Globus pallidus (tissue), 1 donor: ENCODE measurements at regions not wholly inside any gene's neighbourhood (a gene's known extent, or its start where the extent isn't known, plus 50 kb on each side); places are given as distances from the start of the nearest gene placed in this dataset.
"Not testable (repeated sequence)": the region's sequence is repeated elsewhere in the genome, so short reads cannot be mapped to it uniquely, and the experiment has no call there.

ENCODE experiments used
- DNase-seq: peaks from one replicate; pipeline ENCODE4 v3.0.0-alpha.2; 2015; ENCODE audit warnings: low spot score

- no peak for DNase-seq
These were observed 466.7 kb upstream of the MYT1L start for GRCh38 chr2:2797797-2798196.

GRCh38 chr2:2796207-2796606 is 465.1 kb upstream of the MYT1L start:
- no peak for DNase-seq

DNA sequence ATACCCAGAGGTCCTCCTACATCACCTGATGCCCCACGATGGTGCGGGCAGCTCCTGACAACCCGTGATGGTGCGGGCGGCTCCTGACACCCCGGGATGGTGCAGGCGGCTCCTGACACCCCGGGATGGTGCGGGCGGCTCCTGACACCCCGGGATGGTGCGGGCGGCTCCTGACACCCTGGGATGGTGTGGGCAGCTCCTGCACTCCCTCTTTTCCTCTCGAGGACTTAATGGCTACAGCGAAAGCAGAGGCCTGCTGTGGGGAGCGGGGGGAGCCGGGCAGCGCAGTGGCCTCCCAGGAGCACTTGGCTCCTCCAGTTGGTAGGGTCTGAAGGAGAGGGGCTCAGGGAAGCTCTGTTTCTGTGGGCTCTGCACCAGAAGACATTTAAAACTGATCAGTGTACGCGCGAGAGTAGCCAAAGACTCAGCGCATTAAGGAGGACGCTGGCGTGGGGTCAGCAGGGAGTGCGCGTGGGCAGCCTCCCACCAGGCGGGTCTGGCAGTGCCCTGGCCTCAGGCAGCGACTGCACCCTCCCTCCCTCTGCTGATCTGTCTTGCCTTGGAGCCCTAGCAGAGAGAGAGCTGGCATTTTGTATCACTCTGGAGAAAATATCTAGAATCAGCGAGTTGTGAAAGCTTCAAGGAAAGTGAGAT is 464.5 kb upstream of the MYT1L start:
- no peak for DNase-seq

GRCh38 chr2:2793925-2794560 is 463.0 kb upstream of the MYT1L start:
- no peak for DNase-seq

GRCh38 chr2:2793514-2793913 is 462.4 kb upstream of the MYT1L start:
- DNase-seq, result no peak

DNA sequence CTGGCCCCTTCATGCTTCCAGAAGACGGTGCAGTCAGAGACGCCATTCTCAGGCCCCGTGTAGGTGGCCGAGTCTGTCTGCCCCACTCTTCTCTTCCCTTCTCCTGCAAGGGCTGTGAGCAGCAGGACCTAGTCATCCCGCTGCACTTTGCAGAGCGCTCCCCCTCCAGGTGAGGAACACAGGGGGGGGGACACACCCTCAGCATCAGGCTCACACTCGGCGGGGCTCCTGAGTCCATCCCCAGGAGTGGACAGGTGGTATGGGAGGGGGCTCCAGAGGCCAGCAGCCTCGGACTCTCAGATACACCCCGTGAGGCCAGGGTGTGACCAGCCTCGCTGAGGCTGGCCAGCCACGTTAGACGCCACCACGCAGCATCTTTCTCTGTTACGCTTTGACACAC is 460.5 kb upstream of the MYT1L start:
- no peak for DNase-seq

DNA sequence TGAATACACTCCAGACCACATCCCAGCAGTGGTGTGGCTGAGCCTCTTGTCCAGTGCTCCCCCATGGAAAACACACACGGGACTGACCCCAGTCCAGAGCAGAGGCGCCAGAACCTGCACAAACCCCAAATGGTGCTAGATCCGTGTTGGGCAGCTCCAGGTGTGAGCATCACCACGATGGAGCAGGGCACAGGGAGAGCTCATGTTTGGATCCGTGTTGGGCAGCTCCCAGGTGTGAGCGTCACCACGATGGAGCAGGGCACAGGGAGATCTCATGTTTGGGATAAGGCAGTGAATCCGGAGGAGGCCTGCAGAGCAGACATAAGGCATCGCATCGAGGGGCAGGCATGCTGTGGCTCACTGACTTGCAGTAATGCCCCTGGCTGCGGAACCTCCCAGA is 460.0 kb upstream of the MYT1L start:
- DNase-seq, result no peak

- DNase-seq, result no peak
These were observed 457.0 kb upstream of the MYT1L start for GRCh38 chr2:2788076-2788475.

GRCh38 chr2:2787301-2787907 is 456.3 kb upstream of the MYT1L start:
- DNase-seq, result no peak

GRCh38 chr2:2782007-2782406 is 450.9 kb upstream of the MYT1L start:
- no peak for DNase-seq

DNA sequence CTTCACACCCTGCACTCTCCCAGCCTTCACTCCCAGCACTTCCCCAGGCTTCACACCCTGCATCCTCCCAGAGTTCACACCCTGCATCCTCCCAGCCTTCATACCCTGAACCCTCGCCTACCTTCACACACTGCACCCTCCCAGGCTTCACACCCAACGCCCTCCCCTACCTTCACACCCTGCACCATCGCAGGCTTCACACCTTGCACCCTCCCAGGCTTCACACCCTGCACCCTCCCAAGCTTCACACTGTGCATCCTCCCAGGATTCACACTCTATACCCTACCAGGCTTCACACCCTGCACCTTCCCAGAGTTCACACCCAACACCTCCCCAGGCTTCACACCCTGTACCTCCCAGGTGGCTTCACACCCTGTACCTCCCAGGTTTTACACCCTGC is 448.7 kb upstream of the MYT1L start:
- no peak for DNase-seq

DNA sequence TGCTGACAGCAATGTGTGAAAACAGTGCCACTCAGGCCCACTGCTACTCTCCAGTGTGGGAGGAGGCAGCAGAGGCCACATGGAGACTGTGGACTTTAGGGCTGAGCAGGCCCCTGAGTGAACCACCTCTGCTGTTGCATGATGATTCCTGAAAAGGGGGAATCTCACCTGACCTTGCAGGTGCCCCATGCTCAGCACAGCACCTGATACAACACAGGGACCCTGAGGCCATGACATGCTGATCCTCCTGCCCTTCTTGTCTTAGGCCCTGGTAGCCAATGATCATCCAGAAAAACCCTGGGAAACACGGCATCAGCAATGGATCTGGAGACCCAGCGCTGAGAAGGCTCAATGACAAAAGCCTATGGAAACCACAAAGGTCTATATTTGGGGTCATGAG is 446.8 kb upstream of the MYT1L start:
- no peak for DNase-seq

DNA sequence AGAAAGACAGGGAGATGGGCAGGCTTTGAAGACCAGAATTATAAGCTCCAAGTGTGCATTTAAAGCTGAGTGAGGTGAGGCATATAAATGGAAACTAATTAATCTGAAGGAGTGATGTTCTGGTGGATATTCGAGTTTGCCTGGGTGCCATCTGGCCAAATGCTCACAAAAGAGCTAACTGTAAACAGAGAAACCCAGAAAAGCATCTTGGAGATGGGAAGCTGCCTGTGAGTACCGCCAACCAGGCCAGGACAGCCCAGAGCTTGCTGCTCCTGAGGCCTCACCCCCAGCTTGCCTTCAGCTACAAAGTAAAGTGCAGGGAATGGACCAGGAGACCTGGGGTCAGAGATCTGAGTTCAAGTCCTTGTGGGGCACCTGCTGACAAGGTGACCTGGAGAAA is 446.1 kb upstream of the MYT1L start:
- no peak for DNase-seq

DNA sequence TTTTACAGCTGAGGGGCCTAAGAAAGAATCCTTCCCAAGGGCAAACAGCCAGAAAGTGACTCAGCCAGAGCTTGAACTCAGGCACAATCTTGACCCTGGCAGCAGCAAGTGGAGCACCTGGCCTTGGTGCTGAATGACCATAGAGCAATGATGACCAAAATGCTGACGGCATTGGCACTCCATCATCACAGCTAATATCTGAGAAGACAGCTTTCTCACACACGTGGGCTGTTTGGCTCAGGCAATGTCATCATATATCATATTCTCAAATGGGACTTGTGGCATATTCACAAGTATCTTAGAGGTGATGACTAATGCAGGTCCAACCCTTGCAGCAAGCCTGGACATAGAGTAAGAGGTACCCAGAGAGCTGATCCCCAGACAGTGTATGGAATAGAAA is 443.9 kb upstream of the MYT1L start:
- no peak for DNase-seq

GRCh38 chr2:2773692-2774091 is 442.6 kb upstream of the MYT1L start:
- no peak for DNase-seq

DNA sequence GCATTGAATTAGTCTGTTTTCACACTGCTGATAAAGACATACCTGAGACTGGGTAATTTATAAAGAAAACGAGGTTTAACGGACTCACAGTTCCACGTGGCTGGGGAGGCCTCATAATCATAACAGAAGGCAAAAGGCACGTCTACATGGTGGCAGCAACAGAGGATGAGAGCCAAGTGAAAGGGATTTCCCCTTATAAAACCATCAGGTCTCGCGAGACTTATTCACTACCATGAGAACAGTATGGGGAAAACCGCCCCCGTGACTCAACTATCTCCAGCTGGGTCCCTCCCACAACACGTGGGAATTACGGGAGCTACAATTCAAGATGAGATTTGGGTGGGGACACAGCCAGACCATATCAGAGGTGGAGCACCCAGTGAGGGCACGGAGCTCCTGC is 442.0 kb upstream of the MYT1L start:
- not testable (repeated sequence) for DNase-seq

DNA sequence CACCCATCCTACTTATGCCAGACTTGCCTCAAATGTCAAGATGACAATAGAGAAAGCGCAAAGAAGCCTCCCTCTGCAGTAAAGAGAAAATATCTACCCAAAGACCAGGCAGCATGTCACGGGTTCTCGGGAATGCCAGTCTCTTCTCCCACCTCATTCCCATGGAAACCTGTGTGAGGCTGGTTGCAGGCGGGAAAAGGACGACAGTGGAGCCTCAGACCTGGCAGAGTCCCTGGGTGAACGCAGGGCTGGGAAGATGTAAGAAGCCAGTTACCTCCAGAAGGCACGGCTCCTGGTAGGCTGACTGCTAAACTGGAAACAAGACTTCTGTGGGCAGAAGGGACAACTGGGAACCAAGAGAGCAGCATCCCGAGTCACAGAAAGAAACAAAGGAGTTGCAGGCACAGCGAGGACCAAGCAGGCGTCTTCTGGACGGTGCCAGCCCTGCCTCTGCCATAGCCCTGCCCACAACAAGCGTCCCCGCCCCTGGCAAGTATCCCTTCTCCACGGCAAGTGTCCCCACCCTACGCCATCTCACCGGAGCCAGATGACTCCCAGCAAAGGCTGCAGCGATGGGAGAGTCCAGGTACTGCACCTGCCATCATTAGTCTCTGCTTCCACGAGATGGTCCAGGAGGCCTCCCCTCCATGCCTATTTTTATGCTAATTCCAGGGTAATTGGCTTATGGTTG is 440.8 kb upstream of the MYT1L start:
- no peak for DNase-seq

DNA sequence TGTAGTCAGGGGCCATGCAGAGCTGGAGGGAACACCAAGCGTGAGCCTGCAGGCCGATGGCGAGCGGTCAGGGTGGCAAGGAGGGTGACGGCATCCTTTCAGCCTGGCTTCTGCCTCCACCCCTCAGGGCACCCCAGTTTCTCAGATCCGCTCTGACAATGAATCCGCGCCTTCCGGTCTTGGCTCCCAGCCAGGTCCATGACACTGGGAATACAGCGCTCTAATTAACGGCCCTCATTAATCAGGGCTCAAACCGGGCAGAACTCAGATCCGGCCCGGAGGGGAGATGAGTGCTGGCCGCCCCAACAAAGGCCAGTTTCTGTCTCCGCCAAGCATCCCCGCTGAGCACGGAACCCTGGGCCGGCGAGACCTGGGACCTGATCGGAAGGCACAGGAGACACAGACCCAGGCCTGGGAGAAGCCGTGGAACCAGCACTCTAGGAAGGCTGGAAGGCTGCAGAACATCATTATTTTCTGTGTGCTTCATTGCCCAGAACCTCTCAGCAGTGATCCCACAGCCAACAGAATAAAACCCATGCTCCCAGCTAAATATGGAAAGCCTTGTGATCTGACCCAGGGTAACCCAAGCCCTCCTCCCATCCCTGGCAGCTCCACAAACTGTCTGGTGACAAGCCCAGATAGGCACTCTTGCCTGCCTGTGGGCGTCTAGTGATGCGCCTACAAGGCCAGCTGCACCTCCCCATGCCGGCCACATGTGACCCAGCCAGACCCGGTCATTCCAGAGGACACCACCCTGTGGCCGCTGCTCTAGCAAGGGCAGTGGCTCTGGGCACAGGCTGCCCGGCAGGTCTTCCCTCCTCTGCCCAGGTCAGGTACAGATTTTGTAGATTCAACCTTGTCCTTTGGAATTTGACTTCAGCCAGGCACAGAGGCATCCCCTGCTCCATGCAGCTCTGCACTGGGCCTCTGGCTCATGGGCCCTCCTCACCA is 438.7 kb upstream of the MYT1L start:
- peak; percentile 48 for DNase-seq

- no peak for DNase-seq
These were observed 437.4 kb upstream of the MYT1L start for GRCh38 chr2:2768476-2768875.

DNA sequence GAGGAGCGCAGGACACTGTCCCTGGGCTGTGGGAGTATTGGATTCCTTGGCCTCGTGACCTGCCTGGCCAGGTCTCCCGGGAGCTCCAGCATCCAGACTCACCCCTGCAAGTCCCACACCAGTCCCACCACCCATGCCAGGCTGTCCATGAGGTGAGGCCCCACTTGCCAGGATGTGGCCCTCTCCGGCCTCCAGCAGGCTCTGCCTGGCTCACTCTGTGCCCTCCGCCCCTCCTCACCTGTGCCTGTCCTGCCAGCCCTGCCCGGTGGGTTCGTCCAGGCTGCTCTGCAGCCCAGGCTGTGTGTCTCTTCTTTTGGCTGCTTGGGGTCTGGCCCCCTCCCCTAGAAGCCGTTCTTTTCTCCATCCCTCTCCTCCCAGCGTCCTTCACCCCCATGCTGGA is 436.8 kb upstream of the MYT1L start:
- DNase-seq, result no peak

GRCh38 chr2:2765839-2766495 is 434.9 kb upstream of the MYT1L start:
- DNase-seq, result no peak
